Panc1 (cell line): ENCODE measurements at regions not wholly inside any gene's neighbourhood (a gene's known extent, or its start where the extent isn't known, plus 50 kb on each side); places are given as distances from the start of the nearest gene placed in this dataset.

Source experiments
- ATAC-seq: fragments of 200-7000 bp; cut with Tn5 transposase; 2 replicates; pipeline ENCODE4 v1.9.1; 2020; ENCODE audit warnings: mild to moderate bottlenecking, moderate library complexity
- BruUV-seq: library from RNA; stranded (reverse); fragments of 400-500 nt; replicated peaks from 2 replicates; lab custom pipeline; 2021; lab: Mats Ljungman, UMichigan
- CTCF ChIA-PET: fragments of 300-600 bp; sonication (Branson Sonifier 250); formaldehyde crosslinking; loops from one replicate; lab custom pipeline; 2022; ENCODE audit warnings: antibody characterized with exemption; lab: Charles Lee
- POLR2A ChIA-PET: fragments of 300-600 bp; sonication (Branson Sonifier 250); formaldehyde crosslinking; loops from one replicate; lab custom pipeline; 2022; ENCODE audit warnings: antibody characterized with exemption; lab: Charles Lee
- DNase-seq: peaks from one replicate; pipeline ENCODE4 v3.0.0-alpha.2; 2010; ENCODE audit warnings: low read depth, low spot score
- H3K27ac ChIP-seq: 2 replicates; pipeline ENCODE4 v1.5.1; 2011; ENCODE audit warnings: mild to moderate bottlenecking, low read length, inconsistent platforms
- H3K27me3 ChIP-seq: fragments of 200-500 bp; sonication (Bioruptor generic); 2 replicates; pipeline ENCODE4 v1.6.0; 2014; ENCODE audit warnings: low read length, inconsistent platforms; ENCODE audit not compliant: control insufficient read depth, insufficient read depth
- H3K36me3 ChIP-seq: fragments of 200-500 bp; sonication (Bioruptor generic); 2 replicates; pipeline ENCODE4 v1.5.1; 2014; ENCODE audit warnings: inconsistent platforms, mild to moderate bottlenecking, low read length, moderate library complexity; ENCODE audit not compliant: control insufficient read depth, insufficient read depth
- H3K4me1 ChIP-seq: 2 replicates; pipeline ENCODE4 v1.5.1; 2011; ENCODE audit warnings: inconsistent platforms, mild to moderate bottlenecking, low read length, moderate library complexity; ENCODE audit not compliant: control insufficient read depth, insufficient read depth
- H3K4me3 ChIP-seq, 2 experiments: 2 replicates each; pipeline ENCODE4 v1.5.1; 2011 to 2012; ENCODE audit warnings: low read depth in 2 of 2, low read length in 2 of 2, mild to moderate bottlenecking in 2 of 2, inconsistent platforms in 1 of 2, moderate library complexity in 1 of 2
- H3K9me3 ChIP-seq: fragments of 200-500 bp; sonication (Bioruptor generic); 2 replicates; pipeline ENCODE4 v1.5.1; 2014; ENCODE audit warnings: low read depth, mild to moderate bottlenecking, inconsistent platforms, low read length, moderate library complexity; ENCODE audit not compliant: control insufficient read depth, insufficient read depth
- CTCF ChIP-seq: fragments of 450-650 bp; IDR thresholded peaks from 2 replicates; pipeline ENCODE4 v1.5.1; 2017; ENCODE audit warnings: mild to moderate bottlenecking
- POLR2AphosphoS5 ChIP-seq: IDR thresholded peaks from 2 replicates; pipeline ENCODE4 v1.6.1; 2012; ENCODE audit warnings: mild to moderate bottlenecking, low read depth, low read length, moderate library complexity
- REST ChIP-seq, 2 experiments: IDR thresholded peaks; 2 replicates each; pipeline ENCODE4 v1.6.1; 2011 to 2012; ENCODE audit warnings: low read depth in 2 of 2, control low read depth in 1 of 2, low read length in 1 of 2, mild to moderate bottlenecking in 1 of 2, moderate library complexity in 1 of 2; ENCODE audit not compliant: insufficient read depth in 1 of 2
- SIN3A ChIP-seq: IDR thresholded peaks from 2 replicates; pipeline ENCODE4 v1.6.1; 2012; ENCODE audit warnings: low read depth, mild to moderate bottlenecking, low read length, moderate library complexity, borderline replicate concordance; ENCODE audit not compliant: insufficient read depth
- TCF7L2 ChIP-seq: IDR thresholded peaks from 2 replicates; pipeline ENCODE4 v1.6.1; 2011; ENCODE audit warnings: mild to moderate bottlenecking, low read depth, low read length, inconsistent platforms
- in situ Hi-C: cut with HindIII; loops from 2 replicates; pipeline ENCODE4 v1.10.0; 2016; ENCODE audit warnings: low sequenced_read_pairs, low pct_unique_long_range_greater_than_20kb
- intact Hi-C: fragments of 100-400 bp; cut with micrococcal nuclease; formaldehyde crosslinking; loops from one replicate; pipeline ENCODE4 v1.10.0; 2022; ENCODE audit not compliant: unreplicated experiment

GRCh38 chr5:9947225-9947714 lies 302.4 kb downstream of the ATPSCKMT start:
- intact Hi-C loops, result no loop called here
- ATAC-seq (no peak), DNase-seq (no peak)
- no peak overlapping the region for H3K27ac ChIP-seq
- BruUV-seq, result no TSS peak
- in situ Hi-C loops, result no loop called here
- no peaks in the 10 kb centered on the region for H3K4me1 ChIP-seq
- TF ChIP-seq REST (IDR thresholded peaks at IDR 0.05; ENCODE audit: insufficient read depth in 1 of 2, low read depth in 2 of 2, low read length in 1 of 2), result no peak
- TF ChIP-seq CTCF, result no peak
- no peak for TF ChIP-seq POLR2AphosphoS5
- no peak for TF ChIP-seq SIN3A
- no peak for TF ChIP-seq TCF7L2
- no peaks in the 10 kb centered on the region for H3K36me3 ChIP-seq
- H3K9me3 ChIP-seq, result no peaks in the 10 kb centered on the region
- ChIA-PET CTCF (no interaction called here), POLR2A (no interaction called here)
- no peak overlapping the region for H3K4me3 ChIP-seq
- H3K27me3 ChIP-seq, result no peaks in the 10 kb centered on the region; the same call in 1 of the 2 replicates

GRCh38 chr5:9932770-9933169 lies 302.6 kb upstream of the TAS2R1 start:
- no peaks in the 10 kb centered on the region for H3K27me3 ChIP-seq
- TF ChIP-seq CTCF, result no peak
- TF ChIP-seq POLR2AphosphoS5, result no peak
- no peak for TF ChIP-seq REST (IDR thresholded peaks at IDR 0.05; ENCODE audit: insufficient read depth in 1 of 2, low read depth in 2 of 2, low read length in 1 of 2)
- no peak for TF ChIP-seq SIN3A
- no peak for TF ChIP-seq TCF7L2
- CTCF ChIA-PET, result no interaction called here
- DNase-seq (no peak), ATAC-seq (no peak)
- POLR2A ChIA-PET, result no interaction called here
- H3K4me1 ChIP-seq, result no peaks in the 10 kb centered on the region
- BruUV-seq, result no TSS peak
- no peaks in the 10 kb centered on the region for H3K36me3 ChIP-seq
- no peaks in the 10 kb centered on the region for H3K9me3 ChIP-seq
- H3K4me3 ChIP-seq, result no peak overlapping the region
- intact Hi-C loops (no loop called here), in situ Hi-C loops (no loop called here)
- no peak overlapping the region for H3K27ac ChIP-seq
